C1 segment of cervical spinal cord (tissue), 14 donors: ENCODE measurements at regions not wholly inside any gene's neighbourhood (a gene's known extent, or its start where the extent isn't known, plus 50 kb on each side); places are given as distances from the start of the nearest gene placed in this dataset.
"Not testable (repeated sequence)": the region's sequence is repeated elsewhere in the genome, so short reads cannot be mapped to it uniquely, and the experiment has no call there.

Source experiments
- DNase-seq, 14 donors: peaks; one replicate each; lab custom pipeline; 2025; lab: John Stamatoyannopoulos, UW

DNA sequence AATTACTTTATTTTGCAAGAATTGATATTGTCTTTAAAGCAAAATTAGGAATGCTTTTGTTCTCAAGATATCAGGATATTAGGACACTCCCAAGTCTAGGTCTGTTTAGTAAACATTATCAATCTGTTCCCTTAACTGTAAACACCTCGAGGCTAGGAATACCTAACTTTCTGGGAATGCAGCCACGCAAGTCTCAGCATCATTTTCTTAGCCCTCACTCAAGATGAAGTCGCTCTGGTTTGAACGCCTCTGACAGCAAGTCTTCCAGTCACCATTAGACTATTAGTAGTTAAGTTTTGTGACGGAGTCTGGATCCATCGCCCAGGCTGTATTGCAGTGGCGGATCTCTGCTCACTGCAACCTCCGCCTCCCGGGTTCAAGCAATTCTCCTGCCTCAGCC, 128.0 kb upstream of the MYO3A start:
- DNase-seq, result no peak

GRCh38 chr10:25808372-25808771, 125.7 kb upstream of the MYO3A start:
- no peak for DNase-seq

GRCh38 chr10:25811052-25811685, 122.9 kb upstream of the MYO3A start:
- DNase-seq, result no peak

GRCh38 chr10:25813511-25813910, 120.5 kb upstream of the MYO3A start:
- no peak for DNase-seq

- no peak for DNase-seq
Measured at GRCh38 chr10:25815236-25815635, 118.8 kb upstream of the MYO3A start.

DNA sequence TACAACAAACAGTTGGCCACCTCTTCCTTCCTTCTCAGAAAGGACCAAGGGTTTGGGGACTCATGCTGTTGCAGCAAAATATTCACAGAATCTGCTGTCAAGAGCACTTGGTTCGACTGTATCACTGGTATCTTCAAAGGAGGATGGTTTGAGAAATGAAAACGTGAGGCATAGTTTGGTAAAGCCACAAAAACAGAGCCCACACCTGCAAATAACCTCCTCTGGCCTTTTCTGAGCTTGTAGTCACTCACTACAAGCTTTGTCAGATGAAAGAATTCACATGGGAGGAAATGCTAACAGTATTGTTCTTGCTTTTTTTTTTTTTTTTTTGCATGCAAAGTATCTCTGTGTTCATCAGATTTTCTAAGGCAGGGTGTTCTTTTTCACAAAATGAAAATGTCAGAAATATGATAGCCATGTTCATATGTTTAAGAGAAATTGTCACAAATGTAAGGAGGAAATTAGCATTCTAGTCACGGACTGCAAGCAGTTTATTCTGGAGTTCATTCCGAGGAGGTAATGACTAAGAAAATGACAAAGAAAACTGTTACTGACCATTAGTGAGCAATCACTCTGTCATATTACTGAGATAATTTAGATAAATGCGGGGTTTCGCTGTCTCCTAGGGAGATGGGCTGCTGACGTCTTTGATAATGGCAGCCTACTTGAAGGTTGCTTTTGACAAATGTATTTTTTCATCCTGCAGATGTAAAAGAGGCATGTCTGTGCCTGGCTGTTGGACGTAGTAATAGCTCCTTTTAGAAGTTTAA, 117.8 kb upstream of the MYO3A start:
- no peak for DNase-seq

DNA sequence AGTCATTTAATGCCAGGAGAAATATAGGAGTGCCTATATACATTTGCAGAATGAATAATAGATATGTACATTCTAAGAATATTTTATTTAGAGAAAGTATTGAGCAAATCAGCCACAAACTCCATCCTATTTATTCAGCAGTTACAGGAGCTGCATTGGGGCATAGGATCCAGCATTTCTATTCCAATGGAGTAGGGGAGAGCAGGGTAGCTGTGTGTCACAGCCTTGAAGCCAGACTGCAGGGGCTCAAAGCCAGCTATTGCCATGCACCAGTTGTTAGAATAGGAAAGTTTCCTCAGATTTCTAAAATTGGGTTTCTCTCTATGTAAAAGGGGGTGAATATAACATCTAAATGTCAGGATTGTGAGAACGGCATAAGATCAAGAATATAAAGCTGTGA, 116.8 kb upstream of the MYO3A start:
- DNase-seq, result no peak

DNA sequence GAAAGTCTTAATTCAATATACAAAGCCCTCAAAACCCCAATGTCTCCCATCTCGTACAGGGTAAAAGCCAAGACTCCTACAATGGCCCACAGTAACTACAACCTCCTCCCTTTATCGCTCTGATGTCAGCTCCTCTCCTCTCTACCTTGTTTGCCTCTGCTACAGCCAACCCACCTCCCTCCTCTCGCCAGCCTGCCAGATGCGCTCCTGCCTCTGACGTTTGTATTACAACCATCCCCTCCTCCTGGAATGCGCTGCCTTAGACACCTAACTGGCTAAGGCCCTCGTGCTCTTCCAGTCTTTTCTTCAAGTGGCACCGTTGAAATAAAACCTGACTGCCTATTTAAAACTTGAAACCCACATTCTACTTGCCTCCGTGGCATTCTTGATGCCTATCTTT, 115.3 kb upstream of the MYO3A start:
- DNase-seq, result no peak

DNA sequence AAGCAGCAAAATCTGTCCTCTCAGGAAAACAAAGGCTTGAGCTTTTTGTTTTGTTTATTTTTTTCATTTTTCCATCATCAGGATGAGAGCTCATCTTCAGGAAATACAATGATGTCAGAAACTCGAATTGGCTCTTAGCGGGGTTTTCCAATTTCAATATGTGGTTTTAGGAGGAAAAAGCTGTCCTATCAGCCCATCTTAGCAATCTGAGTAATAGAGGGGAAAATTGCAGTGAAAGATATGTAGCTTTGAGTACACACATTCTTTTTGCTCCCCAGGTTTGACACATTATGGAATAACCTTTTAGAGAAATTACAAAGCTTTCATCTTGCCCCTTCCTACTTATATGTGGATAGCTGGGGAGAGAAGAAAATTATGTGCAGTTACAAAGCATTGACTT, 113.6 kb upstream of the MYO3A start:
- no peak for DNase-seq

GRCh38 chr10:25820874-25821273, 113.2 kb upstream of the MYO3A start:
- peak in 4 of 14 donors; percentile 0 to 4 (median 2) for DNase-seq

GRCh38 chr10:25824050-25824449, 110.0 kb upstream of the MYO3A start:
- no peak for DNase-seq

- DNase-seq, result no peak
Measured at GRCh38 chr10:25828475-25828874, 105.6 kb upstream of the MYO3A start.

DNA sequence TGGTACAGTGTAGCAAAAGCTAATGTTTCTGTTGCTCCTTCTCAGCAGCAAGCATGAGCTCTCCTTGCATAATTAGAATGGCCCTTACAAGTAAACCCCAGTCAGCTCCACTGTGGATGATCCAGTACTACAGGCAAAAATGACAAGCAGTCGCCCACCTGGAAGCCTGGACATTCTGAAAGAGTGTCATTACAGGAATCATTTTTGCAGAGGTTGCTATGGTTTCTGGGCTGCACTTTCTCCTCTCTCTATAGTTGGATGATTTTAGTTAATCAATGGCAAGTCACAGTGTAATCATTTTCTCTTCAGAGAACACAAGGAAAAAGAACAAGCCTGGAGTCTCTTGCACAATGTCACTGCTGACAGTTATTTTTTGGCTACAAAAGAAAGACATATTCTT, 102.9 kb upstream of the MYO3A start:
- DNase-seq, result no peak

- DNase-seq, result no peak
Measured at GRCh38 chr10:25839683-25840082, 94.3 kb upstream of the MYO3A start.

GRCh38 chr10:25840875-25841274, 93.2 kb upstream of the MYO3A start:
- DNase-seq, result not testable (repeated sequence)

- no peak for DNase-seq
Measured at GRCh38 chr10:25842146-25842545, 91.9 kb upstream of the MYO3A start.

GRCh38 chr10:25843551-25844170, 90.4 kb upstream of the MYO3A start:
- DNase-seq, result no peak

DNA sequence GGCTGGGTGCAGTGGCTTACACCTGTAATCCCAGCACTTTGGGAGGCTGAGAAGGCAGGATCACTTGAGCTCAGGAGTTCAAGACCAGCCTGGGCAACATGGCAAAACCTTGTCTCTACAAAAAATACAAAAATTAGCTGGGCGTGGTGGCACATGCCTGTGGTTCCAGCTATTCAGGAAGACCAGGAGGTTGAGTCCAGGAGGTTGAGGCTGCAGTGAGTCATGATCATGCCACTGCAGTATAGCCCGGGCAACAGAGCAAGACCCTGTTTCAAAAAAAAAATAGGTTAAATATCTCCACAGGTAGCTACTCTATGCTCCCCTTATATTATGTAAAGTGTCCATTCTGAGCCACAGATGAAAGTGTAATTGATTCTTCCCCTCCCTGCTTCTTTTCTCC, 89.3 kb upstream of the MYO3A start:
- not testable (repeated sequence) for DNase-seq

DNA sequence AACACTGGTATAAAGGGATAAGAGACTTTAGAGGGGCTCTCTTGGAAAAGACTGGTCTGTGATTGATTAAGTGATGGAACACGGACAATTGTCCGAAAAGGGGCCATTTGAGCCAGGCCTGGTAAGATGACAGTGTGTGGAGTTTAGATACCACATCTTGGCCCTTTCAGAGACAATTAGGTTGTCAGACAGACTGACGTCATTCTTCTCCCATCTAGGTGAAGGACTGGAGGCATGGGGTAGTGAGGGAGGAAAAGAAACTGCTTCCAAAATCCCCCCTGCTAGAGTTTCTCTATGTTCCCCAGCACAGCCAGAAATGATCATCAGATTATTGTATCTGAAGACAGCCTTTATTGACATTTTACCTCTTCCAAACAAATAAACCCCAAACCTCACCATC, 84.8 kb upstream of the MYO3A start:
- no peak for DNase-seq

DNA sequence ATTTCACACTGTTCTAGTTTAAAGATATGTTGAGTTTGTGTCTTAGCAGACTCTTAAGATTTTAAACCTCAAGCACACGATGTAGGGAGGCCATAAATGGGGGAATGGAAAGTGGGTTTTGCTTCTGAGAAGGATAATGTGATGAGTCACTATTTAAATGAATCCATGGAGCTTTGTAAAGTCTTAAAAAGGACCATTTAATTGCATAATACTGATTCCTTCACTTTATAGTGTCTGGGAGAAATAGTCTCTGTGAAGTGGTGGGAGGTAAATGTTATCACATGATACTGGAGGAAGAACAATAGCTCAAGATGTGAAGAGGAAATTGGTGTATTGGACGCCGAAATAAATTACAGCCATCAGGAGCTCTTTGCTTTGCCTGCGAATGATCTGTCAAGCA, 84.0 kb upstream of the MYO3A start:
- DNase-seq, result no peak

DNA sequence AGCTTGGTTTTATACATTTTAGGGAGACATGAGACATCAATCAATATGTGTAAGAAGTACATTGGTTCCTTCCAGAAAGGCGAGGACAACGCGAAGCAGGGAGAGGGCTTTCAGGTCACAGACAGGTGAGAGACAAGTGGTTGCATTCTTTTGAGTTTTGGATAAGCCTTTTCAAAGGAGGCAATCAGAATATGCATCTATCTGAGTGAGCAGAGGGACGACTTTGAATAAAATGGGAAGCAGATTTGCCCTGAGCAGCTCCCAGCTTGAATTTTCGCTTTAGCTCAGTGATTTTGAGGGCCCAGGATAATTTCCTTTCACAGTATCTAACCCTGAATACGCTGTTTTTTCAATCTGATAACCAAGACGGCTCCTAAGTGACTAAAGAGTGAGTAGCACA, 82.5 kb upstream of the MYO3A start:
- DNase-seq, result no peak

DNA sequence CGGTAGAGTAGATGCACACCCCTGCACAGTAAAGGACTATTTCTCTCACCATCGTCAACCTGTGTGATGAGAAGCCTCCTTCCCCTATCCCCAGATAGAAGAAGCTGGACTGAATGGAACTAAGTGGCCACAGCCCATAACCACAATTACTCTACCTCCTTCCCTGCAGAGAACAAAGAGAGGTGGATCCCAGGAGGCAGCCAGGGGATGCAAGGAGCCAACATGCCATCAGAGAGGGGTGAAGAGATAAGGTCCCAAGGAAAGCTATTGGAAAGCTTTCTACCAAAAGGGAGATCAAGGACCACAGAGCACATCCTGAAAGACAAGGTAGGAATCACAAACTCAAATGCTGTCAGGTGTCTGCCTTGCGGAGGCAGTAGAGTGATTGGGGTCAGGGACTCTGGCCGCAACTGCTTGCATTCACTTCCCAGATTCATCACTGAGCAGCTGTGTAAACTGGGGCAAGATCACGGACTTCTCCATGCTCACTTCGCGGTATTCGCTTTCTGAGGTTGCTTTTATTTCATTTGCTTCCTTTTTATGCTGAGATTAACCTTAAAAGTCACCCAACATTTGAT, 81.6 kb upstream of the MYO3A start:
- no peak for DNase-seq

- no peak for DNase-seq
Measured at GRCh38 chr10:25858076-25858475, 76.0 kb upstream of the MYO3A start.
